Large intestine (tissue), 3 donors: ENCODE measurements at regions not wholly inside any gene's neighbourhood (a gene's known extent, or its start where the extent isn't known, plus 50 kb on each side); places are given as distances from the start of the nearest gene placed in this dataset.
"Not testable (repeated sequence)": the region's sequence is repeated elsewhere in the genome, so short reads cannot be mapped to it uniquely, and the experiment has no call there.

ENCODE experiments used
- DNase-seq, 2 donors: peaks; one replicate each; pipeline versions ENCODE4 v3.0.0 to v3.0.0-alpha.2; 2013
- H3K27ac ChIP-seq: one replicate; pipeline ENCODE4 v1.5.1; 2013; ENCODE audit warnings: low read length
- H3K27me3 ChIP-seq: 2 replicates; pipeline ENCODE4 v1.6.1; 2013; ENCODE audit warnings: low read length; ENCODE audit not compliant: control insufficient read depth, insufficient read depth
- H3K36me3 ChIP-seq: 2 replicates; pipeline ENCODE4 v1.6.1; 2013; ENCODE audit warnings: low read length; ENCODE audit not compliant: control insufficient read depth, insufficient read depth
- H3K4me1 ChIP-seq: one replicate; pipeline ENCODE4 v1.6.1; 2013; ENCODE audit warnings: low read length; ENCODE audit not compliant: control insufficient read depth, insufficient read depth
- H3K4me3 ChIP-seq: one replicate; pipeline ENCODE4 v1.5.1; 2013; ENCODE audit warnings: low read length
- H3K9me3 ChIP-seq: one replicate; pipeline ENCODE4 v1.6.1; 2013; ENCODE audit warnings: mild to moderate bottlenecking, low read depth, low read length, moderate library complexity; ENCODE audit not compliant: control insufficient read depth
- WGBS: methylation state at CpG from one replicate; pipeline ENCODE4 v1.1.5; 2013; ENCODE audit warnings: low lambda C conversion rate; ENCODE audit not compliant: insufficient coverage; 5-methylcytosine and 5-hydroxymethylcytosine counted together

- no CpG with 5 or more reads among the region's 3 CpGs for WGBS
- no peak for DNase-seq
- Histone ChIP-seq H3K27ac (no peak overlapping the region), H3K27me3 (no peaks in the 10 kb centered on the region), H3K4me1 (no peaks in the 10 kb centered on the region), H3K36me3 (no peaks in the 10 kb centered on the region), H3K9me3 (no peaks in the 10 kb centered on the region), H3K4me3 (no peak overlapping the region)
Measured at GRCh38 chr4:28082686-28083390, 1222.2 kb downstream of the STIM2 start.

GRCh38 chr4:28092610-28093009 lies 1232.0 kb downstream of the STIM2 start:
- Histone ChIP-seq H3K27me3 (no peaks in the 10 kb centered on the region), H3K27ac (no peak overlapping the region), H3K9me3 (no peaks in the 10 kb centered on the region), H3K36me3 (no peaks in the 10 kb centered on the region), H3K4me1 (no peaks in the 10 kb centered on the region), H3K4me3 (no peak overlapping the region)
- WGBS, result 75% methylated on average over 1 of the region's 1 CpG
- no peak for DNase-seq

GRCh38 chr4:28093071-28093470 lies 1232.4 kb downstream of the STIM2 start:
- no peak overlapping the region for H3K27ac ChIP-seq
- WGBS, result 41% methylated on average over 2 of the region's 3 CpGs
- H3K27me3 ChIP-seq, result no peaks in the 10 kb centered on the region
- no peaks in the 10 kb centered on the region for H3K4me1 ChIP-seq
- DNase-seq, result no peak
- H3K36me3 ChIP-seq, result no peaks in the 10 kb centered on the region
- H3K4me3 ChIP-seq, result no peak overlapping the region
- no peaks in the 10 kb centered on the region for H3K9me3 ChIP-seq

GRCh38 chr4:28101583-28101982 lies 1240.9 kb downstream of the STIM2 start:
- no peak overlapping the region for H3K4me3 ChIP-seq
- WGBS, result 37% methylated on average over 2 of the region's 2 CpGs
- no peaks in the 10 kb centered on the region for H3K9me3 ChIP-seq
- H3K27me3 ChIP-seq, result no peaks in the 10 kb centered on the region
- no peak for DNase-seq
- no peaks in the 10 kb centered on the region for H3K4me1 ChIP-seq
- no peak overlapping the region for H3K27ac ChIP-seq
- H3K36me3 ChIP-seq, result no peaks in the 10 kb centered on the region

- H3K27me3 ChIP-seq, result no peaks in the 10 kb centered on the region
- WGBS, result no CpG with 5 or more reads among the region's 2 CpGs
- DNase-seq, result no peak
- no peak overlapping the region for H3K27ac ChIP-seq
- H3K9me3 ChIP-seq, result no peaks in the 10 kb centered on the region
- H3K36me3 ChIP-seq, result no peaks in the 10 kb centered on the region
- H3K4me1 ChIP-seq, result no peaks in the 10 kb centered on the region
- H3K4me3 ChIP-seq, result no peak overlapping the region
Measured at GRCh38 chr4:28105271-28105859, 1244.7 kb downstream of the STIM2 start.

- no peak overlapping the region for H3K27ac ChIP-seq
- no peaks in the 10 kb centered on the region for H3K27me3 ChIP-seq
- 70% methylated on average over 1 of the region's 1 CpG for WGBS
- DNase-seq, result no peak
- H3K4me3 ChIP-seq, result no peak overlapping the region
- no peaks in the 10 kb centered on the region for H3K36me3 ChIP-seq
- H3K4me1 ChIP-seq, result no peaks in the 10 kb centered on the region
- H3K9me3 ChIP-seq, result no peaks in the 10 kb centered on the region
Measured at GRCh38 chr4:28106155-28106554, 1245.5 kb downstream of the STIM2 start.

- H3K4me1 ChIP-seq, result no peaks in the 10 kb centered on the region
- peaks cover 8% of the 10 kb centered on the region for H3K9me3 ChIP-seq
- H3K27ac ChIP-seq, result no peak overlapping the region
- H3K27me3 ChIP-seq, result no peaks in the 10 kb centered on the region
- H3K36me3 ChIP-seq, result no peaks in the 10 kb centered on the region
- no peak overlapping the region for H3K4me3 ChIP-seq
- DNase-seq, result no peak
Measured at GRCh38 chr4:28109801-28110200, 1249.2 kb downstream of the STIM2 start.

GRCh38 chr4:28112691-28113335 lies 1252.2 kb downstream of the STIM2 start:
- peaks cover 15% of the 10 kb centered on the region for H3K9me3 ChIP-seq
- H3K36me3 ChIP-seq, DNase-seq, H3K27ac ChIP-seq, H3K4me1 ChIP-seq, H3K27me3 ChIP-seq, H3K4me3 ChIP-seq: not testable (repeated sequence)
- WGBS, result no CpG with 5 or more reads among the region's 29 CpGs

- WGBS, result no CpG with 5 or more reads among the region's 16 CpGs
- not testable (repeated sequence) for H3K27ac ChIP-seq
Measured at GRCh38 chr4:28113586-28113985, 1252.9 kb downstream of the STIM2 start.

GRCh38 chr4:28116526-28117083 lies 1256.0 kb downstream of the STIM2 start:
- H3K4me1 ChIP-seq, H3K27ac ChIP-seq, H3K4me3 ChIP-seq, DNase-seq, H3K36me3 ChIP-seq, H3K27me3 ChIP-seq: not testable (repeated sequence)
- no CpG with 5 or more reads among the region's 12 CpGs for WGBS
- peaks cover 19% of the 10 kb centered on the region for H3K9me3 ChIP-seq

More at GRCh38 chr4:28113586-28113985, 1252.9 kb downstream of the STIM2 start:
- peaks cover 15% of the 10 kb centered on the region for H3K9me3 ChIP-seq
- DNase-seq, H3K4me3 ChIP-seq, H3K4me1 ChIP-seq, H3K36me3 ChIP-seq, H3K27me3 ChIP-seq: not testable (repeated sequence)
